CD4-positive, CD25-positive, alpha-beta regulatory T cell (primary cell): ENCODE measurements at regions not wholly inside any gene's neighbourhood (a gene's known extent, or its start where the extent isn't known, plus 50 kb on each side); places are given as distances from the start of the nearest gene placed in this dataset.

Source experiments
- ATAC-seq, 2 donors: fragments of 150-1000 bp; cut with Tn5 transposase; one replicate each; pipeline ENCODE4 v1.10.0; 2021; ENCODE audit warnings: low read depth in 2 of 2, moderate number of reproducible peaks in 2 of 2, moderate library complexity in 1 of 2
- DNase-seq, 3 donors: peaks; one replicate each; pipeline versions ENCODE4 v3.0.0 to v3.0.0-alpha.2; 2012 to 2022; ENCODE audit warnings: mixed read lengths in 1 of 3
- H3K27ac ChIP-seq: one replicate; pipeline ENCODE4 v1.7.0; 2013; ENCODE audit warnings: mild to moderate bottlenecking, low read length; ENCODE audit not compliant: insufficient read depth, poor library complexity, severe bottlenecking
- H3K27me3 ChIP-seq: one replicate; pipeline ENCODE4 v1.7.0; 2013; ENCODE audit warnings: low read length; ENCODE audit not compliant: control insufficient read depth, insufficient read depth
- H3K36me3 ChIP-seq: one replicate; pipeline ENCODE4 v1.7.0; 2013; ENCODE audit warnings: mild to moderate bottlenecking, low read length, moderate library complexity; ENCODE audit not compliant: control insufficient read depth, insufficient read depth
- H3K4me1 ChIP-seq: 2 replicates; pipeline ENCODE4 v1.7.0; 2013; ENCODE audit warnings: mild to moderate bottlenecking, low read length; ENCODE audit not compliant: insufficient read depth, control insufficient read depth, poor library complexity, severe bottlenecking
- H3K4me3 ChIP-seq: one replicate; pipeline ENCODE4 v1.7.0; 2013; ENCODE audit warnings: low read depth, mild to moderate bottlenecking, low read length, moderate library complexity
- H3K9me3 ChIP-seq, 2 experiments: 1 replicate in 1 of 2; 2 replicates in 1 of 2; pipeline ENCODE4 v1.7.0; 2013; ENCODE audit warnings: low read length in 2 of 2, mild to moderate bottlenecking in 1 of 2, moderate library complexity in 1 of 2; ENCODE audit not compliant: control insufficient read depth in 2 of 2
- H3K27ac Mint-ChIP-seq, 3 donors: one replicate each; pipeline ENCODE4 v1.8.0; 2020 to 2022; ENCODE audit warnings: mild to moderate bottlenecking in 3 of 3, mixed read lengths in 3 of 3, moderate library complexity in 2 of 3
- H3K27me3 Mint-ChIP-seq: one replicate; pipeline ENCODE4 v1.8.0; 2022; ENCODE audit warnings: mild to moderate bottlenecking, mixed read lengths
- H3K36me3 Mint-ChIP-seq: one replicate; pipeline ENCODE4 v1.8.0; 2020; ENCODE audit warnings: mixed read lengths
- H3K4me1 Mint-ChIP-seq, 4 donors: one replicate each; pipeline ENCODE4 v1.8.0; 2020 to 2022; ENCODE audit warnings: mixed read lengths in 4 of 4, mild to moderate bottlenecking in 1 of 4
- H3K4me3 Mint-ChIP-seq, 4 donors: one replicate each; pipeline ENCODE4 v1.8.0; 2020 to 2022; ENCODE audit warnings: mild to moderate bottlenecking in 4 of 4, mixed read lengths in 4 of 4, moderate library complexity in 3 of 4
- H3K9me3 Mint-ChIP-seq, 7 donors: one replicate each; pipeline ENCODE4 v1.8.0; 2020 to 2022; ENCODE audit warnings: mixed read lengths in 7 of 7, mild to moderate bottlenecking in 3 of 7, moderate library complexity in 2 of 7

GRCh38 chr4:1492651-1493539, 86.7 kb upstream of the NKX1-1 start:
- no peak overlapping the region for H3K27ac ChIP-seq
- no peaks in the 10 kb centered on the region for H3K4me1 Mint-ChIP-seq
- H3K4me3 ChIP-seq: no peak overlapping the region
- no peak overlapping the region for H3K4me3 Mint-ChIP-seq
- no peaks in the 10 kb centered on the region for H3K9me3 Mint-ChIP-seq
- H3K27ac Mint-ChIP-seq: no peak overlapping the region
- H3K27me3 Mint-ChIP-seq: peaks cover 5% of the 10 kb centered on the region
- no peaks in the 10 kb centered on the region for H3K27me3 ChIP-seq
- no peak for ATAC-seq
- no peaks in the 10 kb centered on the region for H3K36me3 Mint-ChIP-seq
- H3K36me3 ChIP-seq: no peaks in the 10 kb centered on the region
- no peak for DNase-seq
- H3K9me3 ChIP-seq: no peaks in the 10 kb centered on the region
- no peaks in the 10 kb centered on the region for H3K4me1 ChIP-seq

- no peak overlapping the region for H3K27ac Mint-ChIP-seq
- peaks cover 0 to 7% (median 0%) of the 10 kb centered on the region in 7 donors for H3K9me3 Mint-ChIP-seq
- no peaks in the 10 kb centered on the region for H3K36me3 Mint-ChIP-seq
Measured at GRCh38 chr4:1492142-1492457, 85.9 kb upstream of the NKX1-1 start.

GRCh38 chr4:1491328-1492141, 85.3 kb upstream of the NKX1-1 start:
- H3K27me3 Mint-ChIP-seq: peaks cover 5% of the 10 kb centered on the region
- Histone ChIP-seq H3K9me3 (peaks cover 1 to 4% of the 10 kb centered on the region in 2 experiments), H3K4me3 (no peak overlapping the region), H3K36me3 (no peaks in the 10 kb centered on the region), H3K4me1 (no peaks in the 10 kb centered on the region), H3K27me3 (no peaks in the 10 kb centered on the region), H3K27ac (no peak overlapping the region)
- DNase-seq (no peak), ATAC-seq (no peak)
- no peaks in the 10 kb centered on the region for H3K4me1 Mint-ChIP-seq
- H3K4me3 Mint-ChIP-seq: no peak overlapping the region
- no peaks in the 10 kb centered on the region for H3K36me3 Mint-ChIP-seq
- peaks cover 1 to 10% (median 2%) of the 10 kb centered on the region in 7 donors for H3K9me3 Mint-ChIP-seq
- H3K27ac Mint-ChIP-seq: no peak overlapping the region

More at GRCh38 chr4:1492142-1492457, 85.9 kb upstream of the NKX1-1 start:
- Mint-ChIP-seq H3K27me3 (peaks cover 5% of the 10 kb centered on the region), H3K4me3 (no peak overlapping the region), H3K4me1 (no peaks in the 10 kb centered on the region)
- H3K9me3 ChIP-seq: no peaks in the 10 kb centered on the region
- H3K4me1 ChIP-seq: no peaks in the 10 kb centered on the region
- no peak for ATAC-seq
- DNase-seq: no peak
- H3K36me3 ChIP-seq: no peaks in the 10 kb centered on the region
- no peak overlapping the region for H3K4me3 ChIP-seq
- H3K27me3 ChIP-seq: no peaks in the 10 kb centered on the region
- no peak overlapping the region for H3K27ac ChIP-seq

- Mint-ChIP-seq H3K4me1 (no peaks in the 10 kb centered on the region), H3K4me3 (no peak overlapping the region), H3K27ac (no peak overlapping the region), H3K36me3 (no peaks in the 10 kb centered on the region), H3K9me3 (peaks cover 1 to 17% (median 5%) of the 10 kb centered on the region in 7 donors), H3K27me3 (peaks cover 5% of the 10 kb centered on the region)
- DNase-seq (no peak), ATAC-seq (no peak)
- Histone ChIP-seq H3K4me3 (no peak overlapping the region), H3K27me3 (no peaks in the 10 kb centered on the region), H3K27ac (no peak overlapping the region), H3K36me3 (no peaks in the 10 kb centered on the region), H3K4me1 (no peaks in the 10 kb centered on the region), H3K9me3 (peaks cover 7 to 12% of the 10 kb centered on the region in 2 experiments)
Measured at GRCh38 chr4:1490654-1491327, 84.5 kb upstream of the NKX1-1 start.

GRCh38 chr4:1490011-1490653, 83.9 kb upstream of the NKX1-1 start:
- ATAC-seq (no peak), DNase-seq (no peak)
- Mint-ChIP-seq H3K4me3 (no peak overlapping the region), H3K27me3 (peaks cover 5% of the 10 kb centered on the region), H3K27ac (no peak overlapping the region), H3K9me3 (peaks cover 4 to 23% (median 8%) of the 10 kb centered on the region in 7 donors), H3K36me3 (no peaks in the 10 kb centered on the region), H3K4me1 (no peaks in the 10 kb centered on the region)
- Histone ChIP-seq H3K9me3 (peaks cover 14 to 18% of the 10 kb centered on the region in 2 experiments), H3K27me3 (no peaks in the 10 kb centered on the region), H3K36me3 (no peaks in the 10 kb centered on the region), H3K4me1 (no peaks in the 10 kb centered on the region), H3K4me3 (no peak overlapping the region), H3K27ac (no peak overlapping the region)

- Histone ChIP-seq H3K36me3 (no peaks in the 10 kb centered on the region), H3K9me3 (peaks cover 14 to 23% of the 10 kb centered on the region in 2 experiments), H3K4me1 (no peaks in the 10 kb centered on the region), H3K27me3 (no peaks in the 10 kb centered on the region), H3K4me3 (no peak overlapping the region), H3K27ac (no peak overlapping the region)
- peaks cover 5 to 26% (median 11%) of the 10 kb centered on the region in 7 donors for H3K9me3 Mint-ChIP-seq
- H3K27me3 Mint-ChIP-seq: peaks cover 5% of the 10 kb centered on the region
- H3K36me3 Mint-ChIP-seq: no peaks in the 10 kb centered on the region
- no peak for DNase-seq
- H3K4me3 Mint-ChIP-seq: no peak overlapping the region
- no peak overlapping the region for H3K27ac Mint-ChIP-seq
- H3K4me1 Mint-ChIP-seq: no peaks in the 10 kb centered on the region
- no peak for ATAC-seq
Measured at GRCh38 chr4:1489639-1489995, 83.4 kb upstream of the NKX1-1 start.

- no peaks in the 10 kb centered on the region for H3K4me1 Mint-ChIP-seq
- no peak overlapping the region for H3K27ac Mint-ChIP-seq
- no peaks in the 10 kb centered on the region for H3K36me3 Mint-ChIP-seq
- no peaks in the 10 kb centered on the region for H3K36me3 ChIP-seq
- H3K9me3 Mint-ChIP-seq: peaks cover 5 to 31% (median 13%) of the 10 kb centered on the region in 7 donors
- peaks cover 16 to 23% of the 10 kb centered on the region in 2 experiments for H3K9me3 ChIP-seq
- no peaks in the 10 kb centered on the region for H3K27me3 ChIP-seq
- H3K4me1 ChIP-seq: no peaks in the 10 kb centered on the region
- H3K27me3 Mint-ChIP-seq: peaks cover under 1% of the 10 kb centered on the region
- no peak for DNase-seq
- H3K27ac ChIP-seq: no peak overlapping the region
- ATAC-seq: no peak
- no peak overlapping the region for H3K4me3 Mint-ChIP-seq
- no peak overlapping the region for H3K4me3 ChIP-seq
Measured at GRCh38 chr4:1488831-1489638, 82.8 kb upstream of the NKX1-1 start.
